ENCODE measurements at regions not wholly inside any gene's neighbourhood (a gene's known extent, or its start where the extent isn't known, plus 50 kb on each side); places are given as distances from the start of the nearest gene placed in this dataset.
A peak's percentile ranks its signal among the peaks of the same experiment; 100 is the strongest.

DNA sequence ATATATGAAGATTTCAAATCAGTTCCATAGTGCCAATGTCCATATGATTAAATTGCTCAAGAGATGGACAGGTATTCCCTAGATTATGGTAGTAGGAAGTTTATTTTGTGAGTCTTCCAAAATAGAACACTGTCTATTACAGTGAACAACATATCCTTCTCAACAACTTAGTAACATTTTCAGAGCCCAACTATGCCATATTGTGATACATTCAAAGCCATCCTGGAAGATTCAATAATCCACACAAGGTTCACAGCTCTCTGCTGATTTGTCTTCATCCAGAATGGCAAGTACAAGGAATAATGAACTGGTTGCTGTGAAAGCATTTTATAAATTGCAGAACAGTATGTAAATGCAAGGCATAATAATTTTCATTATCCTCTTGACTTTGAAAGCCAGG is 213.9 kb downstream of the CHRM2 start:
- TF ChIP-seq CTCF (IDR thresholded peaks at IDR 0.05; ENCODE audit: borderline replicate concordance), result no peak
- no peaks in the 10 kb centered on the region for H3K36me3 ChIP-seq
- H3K9me3 ChIP-seq (replicated peaks), result no peaks in the 10 kb centered on the region
- intact Hi-C loops (cut with micrococcal nuclease), result no loop called here
- no peaks in the 10 kb centered on the region for H3K27me3 ChIP-seq (ENCODE audit: low read depth)
- DNase-seq, result no peak
- peaks cover 46% of the 10 kb centered on the region for H3K4me1 ChIP-seq
- peak overlapping the region; percentile 79 for H3K27ac ChIP-seq (replicated peaks)
- H3K4me3 ChIP-seq, result no peak overlapping the region

GRCh38 chr7:137081321-137082093 is 213.1 kb downstream of the CHRM2 start:
- intact Hi-C loops (cut with micrococcal nuclease), result no loop called here
- TF ChIP-seq CTCF (IDR thresholded peaks at IDR 0.05; ENCODE audit: borderline replicate concordance), result no peak
- H3K27ac ChIP-seq (replicated peaks), result peak overlapping the region; percentile 79

DNA sequence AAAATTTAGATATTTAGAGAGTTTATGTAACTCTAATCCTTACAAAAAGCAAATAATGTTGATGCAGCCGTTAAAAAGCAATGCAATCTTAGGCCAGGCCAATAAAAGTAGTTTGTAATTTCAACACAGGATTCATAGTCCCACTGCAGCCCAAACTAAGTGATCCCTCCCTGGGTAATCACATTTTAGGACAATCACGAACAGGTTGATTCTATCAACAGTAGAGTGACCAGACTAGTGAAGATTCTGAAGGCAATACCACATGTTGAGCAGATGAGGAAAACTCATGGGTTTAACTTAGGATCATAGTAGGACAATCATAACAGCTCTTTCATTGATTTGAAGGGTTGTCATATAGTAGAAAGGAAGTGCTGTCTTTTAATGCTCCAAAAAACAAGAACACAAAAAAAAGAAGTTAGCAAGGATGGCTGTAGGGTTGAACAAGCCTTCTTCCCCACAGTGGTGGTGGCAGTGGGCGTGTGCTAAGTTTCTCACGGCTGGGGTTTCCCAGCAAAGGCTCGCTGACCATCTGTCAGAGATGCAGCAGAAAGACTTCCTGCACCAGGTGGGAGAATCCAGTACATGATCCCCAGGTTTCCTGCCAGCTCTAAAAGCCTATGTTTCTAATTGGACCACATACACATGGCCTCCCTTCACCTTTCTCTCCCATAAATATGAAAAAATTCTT is 212.2 kb downstream of the CHRM2 start:
- H3K36me3 ChIP-seq, result no peaks in the 10 kb centered on the region
- TF ChIP-seq CTCF (IDR thresholded peaks at IDR 0.05; ENCODE audit: borderline replicate concordance), result no peak
- H3K27ac ChIP-seq (replicated peaks), result peak overlapping the region; percentile 79
- no peak for DNase-seq
- intact Hi-C loops (cut with micrococcal nuclease), result no loop called here
- H3K4me3 ChIP-seq, result no peak overlapping the region
- no peaks in the 10 kb centered on the region for H3K27me3 ChIP-seq (ENCODE audit: low read depth)
- H3K4me1 ChIP-seq, result peaks cover 41% of the 10 kb centered on the region
- no peaks in the 10 kb centered on the region for H3K9me3 ChIP-seq (replicated peaks)

More at GRCh38 chr7:137081321-137082093, 213.1 kb downstream of the CHRM2 start:
- no peaks in the 10 kb centered on the region for H3K36me3 ChIP-seq
- H3K9me3 ChIP-seq (replicated peaks), result no peaks in the 10 kb centered on the region
- no peaks in the 10 kb centered on the region for H3K27me3 ChIP-seq (ENCODE audit: low read depth)
- peaks cover 46% of the 10 kb centered on the region for H3K4me1 ChIP-seq
- no peak overlapping the region for H3K4me3 ChIP-seq
- DNase-seq, result peak; percentile 79

DNA sequence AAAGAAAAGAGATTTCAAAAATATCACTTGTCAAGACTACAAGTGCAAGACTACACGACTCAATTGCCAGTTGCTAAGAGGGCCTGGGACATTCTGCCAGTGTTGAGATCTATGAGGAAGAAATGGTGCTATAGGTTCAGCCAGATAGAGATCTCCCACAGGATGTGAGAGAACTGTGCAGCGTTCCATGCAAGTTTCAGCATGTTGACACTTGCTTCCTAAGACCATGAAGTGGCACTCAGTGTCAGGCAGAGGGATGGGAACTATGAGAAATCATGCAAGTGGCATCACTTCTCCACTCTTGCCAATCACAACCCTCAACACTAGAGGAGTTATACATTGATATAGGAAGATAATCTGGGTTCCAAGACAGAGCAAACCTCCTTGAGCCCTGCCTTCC is 210.3 kb downstream of the CHRM2 start:
- H3K36me3 ChIP-seq, result no peaks in the 10 kb centered on the region
- no peak for TF ChIP-seq CTCF (IDR thresholded peaks at IDR 0.05; ENCODE audit: borderline replicate concordance)
- peaks cover 25% of the 10 kb centered on the region for H3K4me1 ChIP-seq
- H3K9me3 ChIP-seq (replicated peaks), result no peaks in the 10 kb centered on the region
- H3K27me3 ChIP-seq (ENCODE audit: low read depth), result no peaks in the 10 kb centered on the region
- intact Hi-C loops (cut with micrococcal nuclease), result no loop called here
- no peak for DNase-seq
- no peak overlapping the region for H3K4me3 ChIP-seq
- no peak overlapping the region for H3K27ac ChIP-seq (replicated peaks)

- Histone ChIP-seq H3K9me3 (replicated peaks) (no peaks in the 10 kb centered on the region), H3K4me1 (peaks cover 2% of the 10 kb centered on the region), H3K36me3 (no peaks in the 10 kb centered on the region), H3K27ac (replicated peaks) (no peak overlapping the region), H3K27me3 (ENCODE audit: low read depth) (no peaks in the 10 kb centered on the region), H3K4me3 (no peak overlapping the region)
- intact Hi-C loops (cut with micrococcal nuclease), result no loop called here
- TF ChIP-seq CTCF (IDR thresholded peaks at IDR 0.05; ENCODE audit: borderline replicate concordance), result no peak
- no peak for DNase-seq
These were observed 206.1 kb downstream of the CHRM2 start for GRCh38 chr7:137074391-137075030.

All from left ventricle myocardium inferior (tissue), 1 donor.